ENCODE measurements at regions not wholly inside any gene's neighbourhood (a gene's known extent, or its start where the extent isn't known, plus 50 kb on each side); places are given as distances from the start of the nearest gene placed in this dataset.

GRCh38 chr21:26710155-26710554 lies 135.1 kb downstream of the ADAMTS1 start:
- TF ChIP-seq POLR2A (IDR thresholded peaks at IDR 0.05; ENCODE audit: control extremely low read depth in 1 of 2, low read depth in 2 of 2, low read length in 2 of 2) (no peak), TBP (IDR thresholded peaks at IDR 0.05; ENCODE audit: low read depth, low read length) (no peak), EP300 (IDR thresholded peaks at IDR 0.05; ENCODE audit: borderline replicate concordance in 1 of 2, low read depth in 2 of 2, low read length in 2 of 2) (no peak)
- TF ChIP-seq, protein P1, sequence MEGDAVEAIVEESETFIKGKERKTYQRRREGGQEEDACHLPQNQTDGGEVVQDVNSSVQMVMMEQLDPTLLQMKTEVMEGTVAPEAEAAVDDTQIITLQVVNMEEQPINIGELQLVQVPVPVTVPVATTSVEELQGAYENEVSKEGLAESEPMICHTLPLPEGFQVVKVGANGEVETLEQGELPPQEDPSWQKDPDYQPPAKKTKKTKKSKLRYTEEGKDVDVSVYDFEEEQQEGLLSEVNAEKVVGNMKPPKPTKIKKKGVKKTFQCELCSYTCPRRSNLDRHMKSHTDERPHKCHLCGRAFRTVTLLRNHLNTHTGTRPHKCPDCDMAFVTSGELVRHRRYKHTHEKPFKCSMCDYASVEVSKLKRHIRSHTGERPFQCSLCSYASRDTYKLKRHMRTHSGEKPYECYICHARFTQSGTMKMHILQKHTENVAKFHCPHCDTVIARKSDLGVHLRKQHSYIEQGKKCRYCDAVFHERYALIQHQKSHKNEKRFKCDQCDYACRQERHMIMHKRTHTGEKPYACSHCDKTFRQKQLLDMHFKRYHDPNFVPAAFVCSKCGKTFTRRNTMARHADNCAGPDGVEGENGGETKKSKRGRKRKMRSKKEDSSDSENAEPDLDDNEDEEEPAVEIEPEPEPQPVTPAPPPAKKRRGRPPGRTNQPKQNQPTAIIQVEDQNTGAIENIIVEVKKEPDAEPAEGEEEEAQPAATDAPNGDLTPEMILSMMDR (IDR thresholded peaks at IDR 0.05; ENCODE audit: control extremely low read depth in 1 of 3, insufficient read depth in 1 of 3, low read depth in 1 of 3, low read length in 3 of 3), result no peak

Measured in H1 (cell line).